ENCODE measurements at regions not wholly inside any gene's neighbourhood (a gene's known extent, or its start where the extent isn't known, plus 50 kb on each side); places are given as distances from the start of the nearest gene placed in this dataset.

DNA sequence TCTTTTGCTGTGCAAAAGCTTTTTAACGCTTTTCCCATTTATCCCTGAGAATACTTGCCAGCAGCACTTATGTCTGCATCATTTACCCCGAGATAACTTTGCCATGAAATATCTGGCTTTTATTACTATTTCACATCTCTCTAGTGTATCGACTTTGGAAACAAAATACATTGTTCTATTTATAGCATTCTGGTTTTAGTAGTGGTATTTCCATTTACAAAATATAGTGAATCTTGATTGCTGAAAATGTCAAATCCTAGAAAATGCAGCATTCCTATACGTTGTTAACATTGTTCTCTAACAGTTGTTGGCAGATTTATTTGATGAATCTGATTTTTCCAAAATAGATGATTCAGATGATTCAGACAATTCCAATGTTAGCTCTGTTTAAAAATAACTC, 189.3 kb upstream of the SPRY2 start:
- H3K27me3 ChIP-seq: no peaks in the 10 kb centered on the region
- no peaks in the 10 kb centered on the region for H3K9me3 ChIP-seq
- H3K27ac ChIP-seq: no peak overlapping the region
- no peak for DNase-seq
- intact Hi-C loops (cut with DNase I; ENCODE audit: low total_unique reads): no loop called here
- H3K36me3 ChIP-seq: no peaks in the 10 kb centered on the region
- no peaks in the 10 kb centered on the region for H3K4me1 ChIP-seq
- TF ChIP-seq, protein P1, sequence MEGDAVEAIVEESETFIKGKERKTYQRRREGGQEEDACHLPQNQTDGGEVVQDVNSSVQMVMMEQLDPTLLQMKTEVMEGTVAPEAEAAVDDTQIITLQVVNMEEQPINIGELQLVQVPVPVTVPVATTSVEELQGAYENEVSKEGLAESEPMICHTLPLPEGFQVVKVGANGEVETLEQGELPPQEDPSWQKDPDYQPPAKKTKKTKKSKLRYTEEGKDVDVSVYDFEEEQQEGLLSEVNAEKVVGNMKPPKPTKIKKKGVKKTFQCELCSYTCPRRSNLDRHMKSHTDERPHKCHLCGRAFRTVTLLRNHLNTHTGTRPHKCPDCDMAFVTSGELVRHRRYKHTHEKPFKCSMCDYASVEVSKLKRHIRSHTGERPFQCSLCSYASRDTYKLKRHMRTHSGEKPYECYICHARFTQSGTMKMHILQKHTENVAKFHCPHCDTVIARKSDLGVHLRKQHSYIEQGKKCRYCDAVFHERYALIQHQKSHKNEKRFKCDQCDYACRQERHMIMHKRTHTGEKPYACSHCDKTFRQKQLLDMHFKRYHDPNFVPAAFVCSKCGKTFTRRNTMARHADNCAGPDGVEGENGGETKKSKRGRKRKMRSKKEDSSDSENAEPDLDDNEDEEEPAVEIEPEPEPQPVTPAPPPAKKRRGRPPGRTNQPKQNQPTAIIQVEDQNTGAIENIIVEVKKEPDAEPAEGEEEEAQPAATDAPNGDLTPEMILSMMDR (IDR thresholded peaks at IDR 0.05): no peak
- no peak for TF ChIP-seq POLR2A (IDR thresholded peaks at IDR 0.05)
- H3K4me3 ChIP-seq: no peak overlapping the region

DNA sequence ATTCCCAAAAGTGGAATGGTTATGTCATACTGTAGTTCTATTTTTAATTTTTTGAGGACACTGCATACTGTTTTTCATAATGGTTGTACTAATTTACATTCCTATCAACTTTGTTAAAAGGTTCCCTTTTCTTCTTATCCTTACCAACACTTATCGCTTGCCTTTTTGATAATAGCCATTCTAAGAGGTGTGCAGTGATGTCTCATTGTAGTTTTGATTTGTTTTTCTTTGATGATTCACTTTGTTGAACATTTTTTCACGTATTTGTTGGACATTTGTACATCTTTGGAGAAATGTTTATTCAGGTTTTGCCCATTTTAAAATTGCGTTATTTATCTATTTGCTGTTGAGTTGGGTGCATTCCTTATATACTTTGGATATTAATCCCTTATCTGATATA, 188.8 kb upstream of the SPRY2 start:
- intact Hi-C loops (cut with DNase I; ENCODE audit: low total_unique reads): no loop called here
- no peak for TF ChIP-seq POLR2A (IDR thresholded peaks at IDR 0.05)
- TF ChIP-seq, protein P1 (IDR thresholded peaks at IDR 0.05): no peak
- no peak overlapping the region for H3K4me3 ChIP-seq
- DNase-seq: no peak
- no peaks in the 10 kb centered on the region for H3K9me3 ChIP-seq
- H3K4me1 ChIP-seq: no peaks in the 10 kb centered on the region
- H3K27me3 ChIP-seq: no peaks in the 10 kb centered on the region
- H3K27ac ChIP-seq: no peak overlapping the region
- H3K36me3 ChIP-seq: no peaks in the 10 kb centered on the region

DNA sequence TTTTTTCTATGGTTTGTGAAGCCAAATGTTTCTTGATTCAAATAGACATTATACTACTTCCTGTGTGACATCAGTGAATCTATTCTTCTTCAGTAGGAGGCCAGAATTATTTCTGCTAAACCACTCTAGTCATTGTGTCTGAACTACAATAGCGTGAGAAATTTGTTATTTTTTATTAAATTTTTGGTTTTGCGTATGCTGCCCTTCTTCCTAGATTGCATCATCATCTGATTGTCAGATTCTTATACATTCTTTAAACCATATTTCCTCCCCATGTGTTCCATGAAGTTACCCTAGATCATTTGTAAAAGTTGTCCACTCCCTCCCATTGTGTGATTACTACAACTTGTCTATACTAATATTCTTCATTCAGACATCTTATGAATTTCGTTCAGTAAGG, 187.8 kb upstream of the SPRY2 start:
- Histone ChIP-seq H3K27me3 (no peaks in the 10 kb centered on the region), H3K4me1 (no peaks in the 10 kb centered on the region), H3K9me3 (no peaks in the 10 kb centered on the region), H3K27ac (no peak overlapping the region), H3K4me3 (no peak overlapping the region), H3K36me3 (no peaks in the 10 kb centered on the region)
- intact Hi-C loops (cut with DNase I; ENCODE audit: low total_unique reads): no loop called here
- TF ChIP-seq POLR2A (IDR thresholded peaks at IDR 0.05): no peak
- TF ChIP-seq, protein P1 (IDR thresholded peaks at IDR 0.05): no peak
- DNase-seq: no peak

DNA sequence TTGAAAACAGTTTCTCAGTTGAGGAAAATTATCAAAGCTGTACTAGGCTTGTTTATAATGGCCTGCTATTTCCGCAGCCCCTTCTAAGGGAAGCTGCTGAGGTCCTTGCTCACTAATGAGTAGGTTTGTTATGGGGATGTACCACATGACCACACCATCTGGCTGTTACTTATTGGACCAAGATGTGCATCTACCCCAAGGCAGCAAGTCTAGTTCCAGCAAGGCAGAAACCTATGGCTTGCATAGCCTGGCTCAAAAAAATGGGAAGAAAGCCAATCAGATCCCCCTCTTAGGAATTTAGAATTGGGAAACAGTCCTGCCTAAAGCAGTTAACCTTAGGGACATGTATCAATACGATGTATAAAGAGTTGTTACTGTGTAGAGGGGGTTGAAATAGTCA, 186.5 kb upstream of the SPRY2 start:
- Histone ChIP-seq H3K27me3 (no peaks in the 10 kb centered on the region), H3K4me1 (no peaks in the 10 kb centered on the region)
- TF ChIP-seq POLR2A (IDR thresholded peaks at IDR 0.05): no peak
- TF ChIP-seq, protein P1 (IDR thresholded peaks at IDR 0.05): no peak

DNA sequence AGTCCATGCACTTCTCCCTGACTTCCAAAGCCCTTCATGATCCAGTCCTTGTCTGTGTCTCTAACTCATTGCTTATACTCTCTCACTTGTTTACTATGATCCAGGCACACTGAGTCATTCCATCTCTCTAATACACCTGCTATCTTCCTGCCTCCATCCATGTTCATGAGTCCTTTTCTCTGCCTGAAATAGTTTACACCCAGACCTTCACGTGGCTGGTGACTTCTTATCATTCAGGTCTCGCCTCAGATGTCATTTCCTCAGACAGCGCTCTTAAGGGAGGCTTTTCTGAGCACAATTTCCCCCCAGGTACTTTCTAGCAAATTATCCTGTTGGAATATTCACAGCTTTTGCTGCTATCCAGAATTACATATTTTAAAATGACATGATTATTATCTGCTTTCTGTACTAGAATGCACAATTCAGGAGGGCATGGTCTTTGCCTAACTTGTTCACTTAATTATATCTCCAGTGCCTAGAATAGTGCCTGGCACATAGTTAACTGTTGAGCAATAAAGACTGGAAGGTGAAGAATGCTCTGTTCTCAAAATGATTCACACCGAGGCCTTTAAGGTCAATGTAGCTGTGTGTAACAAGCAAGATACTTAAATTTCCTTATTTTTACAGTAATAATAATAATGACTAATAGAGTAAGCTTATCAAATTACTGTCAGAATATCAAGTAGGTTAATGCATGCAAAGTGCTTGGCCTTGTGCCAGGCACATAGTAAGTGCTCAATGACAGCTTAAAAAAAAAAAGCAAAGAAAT, 183.7 kb upstream of the SPRY2 start:
- TF ChIP-seq POLR2A (IDR thresholded peaks at IDR 0.05): no peak
- TF ChIP-seq, protein P1 (IDR thresholded peaks at IDR 0.05): no peak
- intact Hi-C loops (cut with DNase I; ENCODE audit: low total_unique reads): no loop called here
- no peak for DNase-seq
- no peaks in the 10 kb centered on the region for H3K9me3 ChIP-seq
- H3K4me1 ChIP-seq: no peaks in the 10 kb centered on the region
- H3K4me3 ChIP-seq: no peak overlapping the region
- no peaks in the 10 kb centered on the region for H3K36me3 ChIP-seq
- no peaks in the 10 kb centered on the region for H3K27me3 ChIP-seq
- no peak overlapping the region for H3K27ac ChIP-seq

More for the DNA sequence above, 186.5 kb upstream of the SPRY2 start:
- Histone ChIP-seq H3K36me3 (no peaks in the 10 kb centered on the region), H3K27ac (no peak overlapping the region), H3K9me3 (no peaks in the 10 kb centered on the region), H3K4me3 (no peak overlapping the region)
- no peak for DNase-seq
- intact Hi-C loops (cut with DNase I; ENCODE audit: low total_unique reads): no loop called here
